Activated CD4-positive, CD25-positive, alpha-beta regulatory T cell treated with anti-CD3 and anti-CD28 coated beads, Interleukin-2, amount 50 U/mL, for 16 hours (primary cell): ENCODE measurements at regions not wholly inside any gene's neighbourhood (a gene's known extent, or its start where the extent isn't known, plus 50 kb on each side); places are given as distances from the start of the nearest gene placed in this dataset.

Experiments used
- DNase-seq: peaks from one replicate; pipeline ENCODE4 v3.0.0-alpha.2; 2020; ENCODE audit warnings: low read depth, low spot score

DNA sequence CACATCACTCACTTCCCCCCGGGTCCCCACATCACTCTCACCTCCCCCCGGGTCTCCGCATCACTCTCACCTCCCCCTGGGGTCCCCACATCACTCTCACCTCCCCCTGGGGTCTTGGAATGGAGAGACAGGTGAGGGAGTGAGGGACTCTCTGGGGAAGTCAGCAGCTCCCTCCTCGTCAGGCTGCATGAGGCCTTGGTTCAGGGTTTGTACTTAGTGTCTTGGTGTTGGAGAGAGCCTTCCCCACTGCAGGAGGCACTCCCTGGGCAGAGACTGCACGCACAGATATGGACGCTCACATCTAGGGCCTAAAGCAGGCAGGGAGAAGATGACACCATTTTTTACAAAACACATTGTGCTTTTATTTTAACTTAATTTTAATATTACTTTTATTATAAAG, 56.5 kb upstream of the IRX4 start:
- no peak for DNase-seq

DNA sequence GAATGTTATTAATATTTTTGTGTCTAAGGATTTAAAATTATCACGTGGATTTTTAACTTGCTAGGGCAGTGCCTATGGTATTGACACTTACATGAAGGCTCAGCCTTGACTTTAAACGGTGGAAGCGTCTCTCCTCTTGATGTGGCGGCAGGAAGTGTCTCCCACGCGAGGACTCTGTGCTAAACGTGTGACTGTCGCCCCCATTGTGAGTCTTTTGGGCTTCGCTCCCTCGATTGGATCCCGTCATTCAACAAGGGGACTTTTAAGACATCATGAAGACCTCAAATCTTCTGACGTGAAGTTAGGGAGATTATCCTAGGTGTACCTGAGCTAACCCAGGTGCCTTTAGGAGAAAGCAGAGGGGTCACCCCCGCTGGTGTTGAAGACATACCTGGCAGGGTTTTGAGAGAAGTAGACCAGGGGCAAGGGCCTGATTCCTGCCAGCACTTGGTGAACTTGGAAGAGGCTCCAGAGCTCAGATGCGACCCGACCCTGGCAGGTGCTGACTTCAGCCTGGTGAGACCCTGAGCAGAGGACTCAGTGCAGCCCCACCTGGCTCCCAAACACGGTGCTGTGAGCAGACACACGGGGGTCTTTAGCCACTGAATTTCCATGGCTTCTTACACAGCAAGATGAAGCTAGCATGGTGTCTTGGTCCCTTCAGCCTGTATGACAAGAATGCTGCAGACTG, 55.7 kb upstream of the IRX4 start:
- DNase-seq = no peak

DNA sequence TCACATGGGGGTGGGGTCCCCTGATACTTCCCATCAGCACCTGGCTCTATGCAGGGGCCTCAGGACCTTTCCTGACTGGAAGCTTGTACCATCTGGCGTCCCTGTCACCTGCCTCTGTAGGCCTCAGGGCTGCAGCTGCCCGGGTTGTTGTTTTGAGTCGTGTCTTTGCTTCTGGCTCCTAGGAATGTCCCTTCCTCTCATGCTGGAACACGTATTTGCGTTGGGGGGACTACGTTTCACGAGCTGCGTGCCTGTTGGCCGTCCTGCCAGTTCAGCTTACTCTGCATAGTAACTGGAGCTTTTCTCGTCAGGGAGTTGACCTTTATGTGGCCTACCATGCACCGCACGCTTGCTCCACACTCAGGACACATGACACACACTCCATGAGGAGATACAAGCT, 54.9 kb upstream of the IRX4 start:
- no peak for DNase-seq

DNA sequence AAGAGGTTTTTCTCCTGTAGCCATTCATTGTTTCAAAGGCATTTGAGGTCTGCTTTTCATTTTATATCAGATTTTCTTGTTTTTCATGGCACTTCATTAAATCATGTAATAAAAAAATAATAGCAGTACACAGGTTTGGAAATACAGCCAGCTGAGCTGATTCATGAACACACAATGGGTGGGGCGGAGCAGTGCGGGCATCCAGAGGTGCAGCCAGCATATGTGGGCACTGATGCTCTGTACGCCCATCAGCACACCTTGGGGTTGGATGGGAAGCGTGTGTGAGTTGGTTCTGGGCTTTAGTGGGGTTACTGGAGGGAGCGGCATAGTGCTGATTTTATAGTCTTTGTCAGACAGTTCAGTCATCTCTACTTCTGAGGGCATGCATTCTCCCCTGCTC, 54.2 kb upstream of the IRX4 start:
- DNase-seq = no peak

DNA sequence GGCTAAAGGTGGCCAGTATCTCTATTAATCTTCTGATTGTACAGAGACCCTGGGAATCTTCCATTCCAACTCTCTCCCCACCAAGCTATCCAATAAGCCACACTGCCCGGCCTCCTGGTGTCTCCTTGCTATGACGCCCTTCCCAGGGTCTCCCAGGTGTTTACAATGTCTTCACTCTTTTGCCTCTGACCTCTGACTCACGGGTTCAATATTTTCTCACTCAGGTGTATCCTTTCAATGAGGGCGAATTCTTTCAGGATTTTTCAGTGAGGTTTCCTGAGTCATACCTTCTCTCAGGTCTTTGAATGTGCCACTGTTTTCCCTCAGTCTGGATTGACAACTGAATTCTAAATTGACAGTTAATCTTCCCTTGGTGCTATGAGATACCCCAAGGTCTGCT, 53.7 kb upstream of the IRX4 start:
- no peak for DNase-seq

DNA sequence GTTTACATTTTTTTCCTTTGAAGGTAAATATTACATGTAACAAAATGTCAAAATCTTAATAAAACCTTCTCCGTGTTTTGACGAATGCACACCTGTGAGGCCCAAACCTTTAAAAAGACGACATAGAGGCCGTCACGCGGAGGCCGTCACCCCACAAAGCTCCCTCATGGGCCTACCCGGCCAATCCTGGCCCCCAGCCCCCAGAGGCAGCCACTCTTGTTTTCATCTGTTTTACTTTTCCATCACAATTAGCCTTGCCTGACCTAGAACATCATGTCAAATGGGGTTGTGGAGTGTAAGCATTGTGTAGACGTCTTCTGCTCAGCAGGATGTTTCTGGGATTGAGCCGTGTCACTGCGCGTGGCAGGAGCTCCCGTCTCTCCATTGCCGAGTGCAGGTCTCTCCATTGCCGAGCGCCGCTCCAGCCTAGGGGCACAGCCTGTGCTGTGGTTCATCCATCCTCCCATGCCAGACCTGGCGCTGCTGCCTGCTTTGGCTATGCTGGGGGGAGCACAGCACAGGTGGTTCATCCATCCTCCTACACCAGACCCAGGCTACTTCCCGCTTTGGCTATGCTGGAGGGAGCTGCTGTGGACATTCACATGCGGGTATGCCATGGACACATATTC, 52.2 kb upstream of the IRX4 start:
- DNase-seq = no peak

DNA sequence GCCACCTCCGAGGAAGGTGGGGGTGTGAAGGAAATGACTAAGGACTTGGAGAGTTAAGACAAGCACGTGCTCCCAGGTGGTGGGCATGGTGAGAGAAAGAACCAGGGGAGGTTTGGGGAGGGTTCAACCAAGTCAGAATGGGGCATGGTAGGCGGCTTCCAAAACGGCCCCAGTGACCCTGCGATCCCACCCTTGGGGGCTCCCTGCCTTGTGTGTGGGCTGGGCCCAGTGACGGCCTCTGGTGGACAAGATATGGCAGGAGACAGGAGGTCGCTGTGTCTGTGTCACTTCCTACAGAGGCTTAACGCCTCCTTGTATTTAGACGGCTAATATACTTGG, 51.3 kb upstream of the IRX4 start:
- DNase-seq = no peak

DNA sequence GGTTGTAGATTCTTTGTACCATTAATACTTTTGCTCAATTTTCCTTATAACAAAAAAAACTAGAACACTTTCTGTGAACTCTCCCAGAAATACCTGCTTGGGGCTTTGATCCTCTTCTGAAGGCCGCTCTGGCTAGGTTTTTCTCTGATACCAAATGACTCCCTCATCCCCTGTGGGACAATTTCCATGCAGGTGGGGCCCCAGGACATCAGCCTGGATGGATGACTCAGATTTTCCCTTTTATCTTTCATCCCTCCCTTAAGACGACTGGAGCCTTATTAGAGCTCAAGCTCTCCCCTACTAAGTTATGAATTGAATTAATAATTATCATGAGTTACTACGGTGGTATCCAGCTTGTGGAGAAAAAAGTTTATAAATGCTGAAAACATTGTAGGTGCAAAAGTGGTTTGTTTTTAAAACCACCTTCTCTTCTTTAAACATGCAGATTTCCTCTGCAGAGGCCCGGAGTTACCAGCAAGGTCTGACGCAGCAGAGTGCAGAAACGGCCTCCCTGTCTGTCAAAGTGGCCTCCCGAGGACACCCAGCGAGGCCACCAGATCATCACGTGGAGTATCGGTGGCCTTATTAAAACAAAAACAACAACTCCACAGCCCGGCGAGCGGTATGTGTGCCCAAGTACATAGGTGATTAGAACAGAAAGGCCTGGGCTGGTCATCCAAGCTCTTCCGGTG, 50.8 kb upstream of the IRX4 start:
- DNase-seq = no peak
